ENCODE measurements at regions not wholly inside any gene's neighbourhood (a gene's known extent, or its start where the extent isn't known, plus 50 kb on each side); places are given as distances from the start of the nearest gene placed in this dataset.
A peak's percentile ranks its signal among the peaks of the same experiment; 100 is the strongest.

GRCh38 chr12:84741031-84741430, 171.6 kb downstream of the SLC6A15 start:
- DNase-seq = no peak

- DNase-seq = no peak
Measured at GRCh38 chr12:84740602-84741001, 172.0 kb downstream of the SLC6A15 start.

DNA sequence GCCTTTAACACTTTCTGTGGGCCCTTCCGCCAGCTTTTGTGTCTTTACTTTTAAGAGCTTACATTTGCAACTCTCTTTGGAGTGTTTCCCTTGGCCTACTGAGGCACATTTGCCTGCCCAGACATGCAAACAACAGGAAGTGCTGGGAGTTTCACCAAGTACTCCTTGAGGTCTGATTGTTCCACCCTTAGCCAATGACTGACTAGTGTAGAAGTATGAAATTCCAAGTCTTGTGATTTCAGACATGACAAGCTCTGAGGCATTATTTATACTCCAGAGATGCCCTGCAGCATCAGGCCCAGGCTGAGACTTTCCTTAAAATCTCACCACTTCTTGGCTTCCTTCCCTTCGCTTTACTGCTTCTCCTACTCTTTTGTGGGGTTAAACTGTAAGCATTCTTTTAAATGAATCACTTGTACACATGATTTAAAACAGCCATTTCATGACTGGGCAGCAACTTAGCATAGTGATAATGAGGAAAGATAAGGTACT, 174.1 kb downstream of the SLC6A15 start:
- peak; percentile 79 for DNase-seq

DNA sequence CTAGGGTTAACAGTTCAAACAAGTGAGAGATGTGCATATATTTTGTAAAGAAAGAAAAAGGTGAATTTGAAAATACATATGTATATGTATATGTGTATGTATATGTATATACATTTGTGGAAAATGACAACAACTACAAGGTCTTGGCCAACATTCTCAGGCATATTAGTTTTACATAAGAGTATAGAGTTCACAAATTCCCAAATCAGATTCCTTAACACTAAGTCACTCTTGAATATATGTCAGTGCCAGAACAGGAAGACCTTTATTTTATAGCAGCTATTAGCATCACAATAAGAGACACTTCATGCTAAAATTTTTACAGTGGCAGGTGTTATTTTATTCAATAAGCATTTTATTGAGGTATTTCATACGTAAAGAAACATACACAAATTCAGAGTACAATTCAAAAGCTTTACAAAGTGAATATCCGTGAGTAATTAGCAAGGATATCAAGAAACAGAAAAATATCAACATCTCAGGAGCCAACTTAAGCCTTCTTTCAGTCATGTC, 179.7 kb downstream of the SLC6A15 start:
- DNase-seq = no peak

- no peak for DNase-seq
Measured at GRCh38 chr12:84730561-84731162, 181.9 kb downstream of the SLC6A15 start.

DNA sequence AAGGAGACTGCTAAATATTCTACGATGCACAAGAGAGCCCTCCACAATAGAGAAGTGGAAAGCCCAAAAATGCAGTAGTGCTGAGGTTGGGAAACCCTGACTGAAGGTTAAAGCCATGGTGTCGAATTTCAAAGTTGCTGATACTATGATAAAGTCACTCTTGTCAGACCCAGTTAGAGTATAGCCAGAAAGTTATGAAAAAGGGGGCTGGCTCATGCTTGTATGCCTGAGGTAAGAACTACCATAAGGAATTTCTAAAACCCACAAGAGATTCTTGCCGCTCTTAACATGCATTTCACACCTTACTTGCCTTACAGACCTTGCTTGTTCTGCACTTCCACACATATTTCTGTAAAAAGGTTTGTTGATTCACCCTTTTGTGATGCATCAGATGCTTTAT, 184.6 kb downstream of the SLC6A15 start:
- no peak for DNase-seq

DNA sequence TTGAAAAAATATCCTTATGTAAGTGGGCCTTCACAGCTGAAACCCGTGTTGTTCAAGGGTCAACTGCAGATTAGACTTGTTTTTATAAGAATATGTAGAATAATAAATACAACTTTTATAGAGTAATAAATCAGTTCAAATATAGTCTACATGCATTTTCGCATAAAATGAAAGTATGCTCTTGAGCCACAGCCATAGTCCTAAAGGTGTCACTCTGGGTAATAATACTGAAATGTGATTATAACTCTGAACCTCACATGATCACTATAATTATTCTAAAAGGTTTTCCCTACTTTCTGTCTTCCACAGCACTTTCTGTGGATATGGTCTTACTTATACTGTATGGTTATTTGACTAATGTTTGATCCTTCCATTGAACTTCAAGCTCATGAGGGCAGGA, 185.8 kb downstream of the SLC6A15 start:
- no peak for DNase-seq

DNA sequence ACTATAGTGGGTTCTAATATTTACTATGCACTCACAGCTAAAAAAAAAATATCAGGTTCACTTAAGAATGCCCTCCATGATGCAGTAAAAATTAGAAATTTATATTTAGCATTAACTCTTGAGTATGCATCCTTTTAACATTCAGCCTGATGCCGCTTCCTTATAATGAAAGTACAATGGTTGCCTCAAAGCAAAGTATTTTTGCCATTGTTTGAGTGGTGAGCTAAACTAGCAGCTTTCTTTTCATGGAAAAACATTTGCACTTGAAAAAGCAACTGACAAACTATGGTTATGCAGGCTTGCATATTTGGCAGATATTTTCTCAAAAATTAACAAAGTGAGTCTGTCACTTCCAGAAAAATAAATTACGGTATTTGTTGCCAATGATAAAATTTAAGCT, 188.6 kb downstream of the SLC6A15 start:
- no peak for DNase-seq

GRCh38 chr12:84719997-84720396, 192.6 kb downstream of the SLC6A15 start:
- DNase-seq = no peak

GRCh38 chr12:84718906-84719305, 193.7 kb downstream of the SLC6A15 start:
- no peak for DNase-seq

- no peak for DNase-seq
Measured at GRCh38 chr12:84712747-84713146, 199.9 kb downstream of the SLC6A15 start.

GRCh38 chr12:84706374-84706773, 206.2 kb downstream of the SLC6A15 start:
- no peak for DNase-seq

DNA sequence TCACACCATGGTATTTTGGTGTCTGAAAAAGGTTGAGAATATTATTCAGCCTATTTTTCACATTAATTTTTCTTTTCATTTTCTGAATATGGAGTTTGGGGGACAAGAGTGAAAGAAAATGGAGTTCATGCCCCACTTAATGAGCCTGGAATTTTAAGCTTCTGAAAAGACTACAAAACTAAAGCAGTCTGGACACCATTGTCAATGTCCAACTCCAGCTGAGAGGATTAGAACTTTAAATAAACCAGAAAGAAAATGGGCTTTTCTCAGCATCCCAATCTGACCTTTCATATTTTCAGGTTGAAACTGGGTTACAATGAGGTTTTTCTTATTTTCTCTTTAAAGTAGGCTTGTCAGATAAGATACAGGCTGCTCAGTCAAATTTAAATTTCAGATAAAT, 207.7 kb downstream of the SLC6A15 start:
- no peak for DNase-seq

- no peak for DNase-seq
Measured at GRCh38 chr12:84702001-84702400, 210.6 kb downstream of the SLC6A15 start.

DNA sequence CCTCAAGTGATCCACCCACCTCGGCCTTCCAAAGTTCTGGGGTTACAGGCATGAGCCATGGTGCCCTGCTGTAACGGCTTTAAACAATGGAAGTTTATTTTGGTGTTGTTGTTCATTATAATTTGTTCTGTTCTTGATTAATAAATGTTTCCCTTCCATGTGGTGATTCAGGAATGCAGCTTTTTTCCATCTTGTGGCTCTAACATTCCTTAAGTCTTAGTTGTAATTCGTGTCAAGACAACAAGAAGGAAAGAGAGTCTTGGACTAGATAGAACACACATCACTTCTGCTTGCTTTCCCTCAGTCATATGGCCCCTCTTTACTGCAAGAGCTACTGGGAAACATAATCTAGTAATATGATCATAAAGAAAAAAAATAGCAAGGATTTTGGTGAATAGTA, 211.6 kb downstream of the SLC6A15 start:
- DNase-seq = no peak

- DNase-seq = no peak
Measured at GRCh38 chr12:84698576-84699333, 213.8 kb downstream of the SLC6A15 start.

DNA sequence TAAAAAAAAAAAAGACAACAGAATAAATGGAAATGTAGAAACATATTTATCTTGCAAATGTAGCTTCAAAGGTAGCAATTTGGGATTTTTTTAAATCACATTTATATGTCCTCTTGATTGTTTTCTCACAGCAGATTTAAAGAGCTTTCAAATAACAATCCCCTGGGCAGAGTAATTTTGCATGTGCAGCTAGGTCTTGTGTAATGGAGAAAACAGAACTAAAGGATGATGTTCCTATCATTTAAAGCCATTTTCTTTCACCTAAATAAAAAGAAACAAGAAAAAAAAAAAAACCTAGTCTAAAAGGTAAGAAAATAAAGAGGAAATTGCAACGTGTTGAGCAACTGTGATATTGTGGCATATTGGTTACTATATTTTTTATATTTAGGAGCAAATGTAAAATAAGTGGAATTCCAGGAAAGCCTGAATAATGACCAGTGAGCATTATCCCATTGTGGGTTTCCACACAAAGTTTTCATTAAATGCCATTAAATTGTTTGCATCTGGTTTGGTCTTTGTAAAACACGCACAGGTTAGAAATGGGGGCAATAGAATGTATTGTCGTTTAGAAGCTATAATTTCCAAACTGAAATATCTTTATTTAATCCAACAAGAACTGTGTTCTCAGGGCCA, 215.6 kb downstream of the SLC6A15 start:
- DNase-seq = peak; percentile 7

- no peak for DNase-seq
Measured at GRCh38 chr12:84696281-84696680, 216.3 kb downstream of the SLC6A15 start.

DNA sequence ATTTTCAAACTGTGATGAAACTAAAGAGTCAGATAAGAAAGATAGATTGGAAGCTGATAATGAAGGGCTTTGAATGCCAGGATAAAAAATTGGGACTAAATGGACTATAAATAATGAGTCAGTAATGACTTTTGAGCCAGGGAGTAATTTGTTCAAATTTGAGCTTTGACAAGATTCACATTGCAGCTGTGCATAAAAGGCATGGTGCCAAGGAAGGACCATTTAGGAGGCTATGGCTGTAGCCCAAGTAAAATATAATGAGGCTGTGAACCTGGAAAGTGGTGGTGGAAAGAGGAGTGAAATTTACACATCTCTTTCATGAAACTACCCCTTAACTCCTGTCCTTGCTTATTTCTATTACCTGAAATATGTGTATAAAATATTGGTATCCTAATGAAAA, 218.5 kb downstream of the SLC6A15 start:
- DNase-seq = no peak

DNA sequence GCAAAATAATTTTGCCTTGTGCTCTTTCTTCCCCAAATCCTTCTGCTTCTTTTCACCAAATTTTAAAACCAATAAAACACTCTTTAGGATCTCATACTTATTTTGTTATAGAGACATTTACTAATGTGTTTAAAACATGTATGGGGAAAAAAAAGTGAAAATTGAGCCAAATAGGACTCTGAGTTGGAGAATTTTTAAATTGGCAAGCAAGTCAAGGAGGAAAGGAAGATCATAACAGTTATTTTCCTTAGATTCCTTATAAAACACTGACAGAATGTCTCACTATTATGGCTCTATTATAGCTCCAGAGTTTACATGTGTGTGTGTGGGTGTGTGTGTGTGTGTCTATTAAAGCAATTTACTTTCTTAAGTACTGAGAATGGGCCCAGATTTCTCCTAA, 220.5 kb downstream of the SLC6A15 start:
- no peak for DNase-seq

DNA sequence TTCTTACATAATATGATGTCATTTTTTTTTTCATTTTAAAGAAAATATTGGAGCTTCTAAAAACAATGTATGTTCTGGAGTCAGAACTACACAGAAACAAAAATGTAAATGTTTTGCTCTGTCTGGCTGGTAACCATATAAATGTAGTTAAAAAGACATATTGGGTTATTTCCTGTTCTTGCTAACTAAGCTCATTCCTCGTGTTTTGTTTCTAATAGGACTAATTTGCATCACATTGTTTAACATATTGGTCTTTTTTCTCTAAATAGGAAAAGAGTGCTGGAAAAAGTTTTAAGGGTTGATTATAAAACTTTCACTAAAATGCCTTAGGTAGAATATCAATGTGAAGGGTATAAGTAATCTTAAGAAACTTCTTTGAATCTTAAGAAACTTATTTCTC, 221.3 kb downstream of the SLC6A15 start:
- no peak for DNase-seq

DNA sequence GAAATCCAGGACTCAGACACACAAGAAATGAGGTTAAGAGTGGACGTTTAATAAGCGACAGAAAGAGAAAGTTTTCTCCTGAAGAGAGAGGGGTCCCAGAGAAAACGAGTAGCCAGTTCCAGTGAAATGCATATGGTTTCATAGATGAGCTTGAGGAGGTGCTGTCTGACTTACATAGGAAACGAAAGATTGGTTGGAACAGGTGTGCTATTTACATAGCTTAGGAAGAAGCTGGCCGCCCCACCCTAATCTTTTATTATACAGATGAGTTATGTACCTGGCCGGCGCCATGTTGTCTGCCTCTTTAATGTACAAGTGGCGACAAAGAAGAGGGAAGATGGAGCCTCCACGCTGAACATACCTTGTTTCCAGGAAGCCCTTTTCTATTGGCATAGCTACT, 223.0 kb downstream of the SLC6A15 start:
- DNase-seq = no peak

DNA sequence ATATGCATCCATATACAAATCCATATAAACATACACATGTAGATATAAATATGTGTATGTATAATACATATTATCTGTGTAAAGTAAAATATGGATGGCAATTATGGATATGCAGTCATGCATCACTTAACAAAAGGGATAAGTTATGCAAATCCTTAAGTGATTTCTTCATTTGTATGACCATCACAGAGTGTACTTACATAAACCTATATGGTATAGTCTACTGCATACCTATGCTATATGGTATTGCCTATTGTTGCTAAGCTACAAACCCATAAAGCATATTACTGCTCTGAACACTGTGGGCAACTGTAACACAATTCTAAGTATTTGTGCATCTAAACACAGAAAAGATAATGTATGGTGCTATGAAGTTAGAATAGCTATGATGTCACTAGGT, 227.2 kb downstream of the SLC6A15 start:
- DNase-seq = no peak

- no peak for DNase-seq
Measured at GRCh38 chr12:84676787-84677186, 235.8 kb downstream of the SLC6A15 start.

All from amniotic stem cell (primary cell).